ENCODE measurements at regions not wholly inside any gene's neighbourhood (a gene's known extent, or its start where the extent isn't known, plus 50 kb on each side); places are given as distances from the start of the nearest gene placed in this dataset.
"Not testable (repeated sequence)": the region's sequence is repeated elsewhere in the genome, so short reads cannot be mapped to it uniquely, and the experiment has no call there.

DNA sequence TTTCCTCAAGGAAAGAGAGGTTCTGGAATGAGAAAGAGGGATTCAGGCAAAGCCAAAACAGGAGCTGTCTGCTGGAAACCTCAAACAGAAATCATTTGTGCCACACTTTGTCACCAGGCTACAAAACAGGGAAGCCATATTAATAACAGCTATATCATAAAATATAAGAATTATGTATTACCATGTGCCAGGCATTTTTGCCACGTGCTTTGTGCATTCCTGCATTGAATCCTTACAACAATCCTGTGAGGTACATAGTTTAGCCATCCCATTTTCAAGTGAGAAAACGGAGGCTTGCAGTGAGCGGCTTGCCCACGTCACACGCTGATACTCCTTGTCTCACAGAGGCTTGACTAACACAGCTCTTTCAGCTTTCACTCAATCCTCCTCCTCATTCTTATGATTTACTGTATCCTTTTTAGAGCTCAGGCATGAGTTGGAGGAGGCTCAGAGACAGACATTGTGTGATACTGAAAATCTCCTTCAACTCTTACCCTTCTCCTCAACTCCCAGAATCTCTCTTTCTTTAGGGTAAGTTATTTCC lies 148.4 kb upstream of the MEX3C start:
- in situ Hi-C loops (cut with HindIII; ENCODE audit: low pct_ligation_motif_present, low sequenced_read_pairs) = no loop called here
- DNase-seq = no peak
- H3K36me3 ChIP-seq (replicated peaks) = no peaks in the 10 kb centered on the region
- H3K27me3 ChIP-seq (replicated peaks) = peaks cover 3% of the 10 kb centered on the region
- H3K27ac ChIP-seq = no peak overlapping the region
- TF ChIP-seq, protein P1, sequence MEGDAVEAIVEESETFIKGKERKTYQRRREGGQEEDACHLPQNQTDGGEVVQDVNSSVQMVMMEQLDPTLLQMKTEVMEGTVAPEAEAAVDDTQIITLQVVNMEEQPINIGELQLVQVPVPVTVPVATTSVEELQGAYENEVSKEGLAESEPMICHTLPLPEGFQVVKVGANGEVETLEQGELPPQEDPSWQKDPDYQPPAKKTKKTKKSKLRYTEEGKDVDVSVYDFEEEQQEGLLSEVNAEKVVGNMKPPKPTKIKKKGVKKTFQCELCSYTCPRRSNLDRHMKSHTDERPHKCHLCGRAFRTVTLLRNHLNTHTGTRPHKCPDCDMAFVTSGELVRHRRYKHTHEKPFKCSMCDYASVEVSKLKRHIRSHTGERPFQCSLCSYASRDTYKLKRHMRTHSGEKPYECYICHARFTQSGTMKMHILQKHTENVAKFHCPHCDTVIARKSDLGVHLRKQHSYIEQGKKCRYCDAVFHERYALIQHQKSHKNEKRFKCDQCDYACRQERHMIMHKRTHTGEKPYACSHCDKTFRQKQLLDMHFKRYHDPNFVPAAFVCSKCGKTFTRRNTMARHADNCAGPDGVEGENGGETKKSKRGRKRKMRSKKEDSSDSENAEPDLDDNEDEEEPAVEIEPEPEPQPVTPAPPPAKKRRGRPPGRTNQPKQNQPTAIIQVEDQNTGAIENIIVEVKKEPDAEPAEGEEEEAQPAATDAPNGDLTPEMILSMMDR (IDR thresholded peaks at IDR 0.05; ENCODE audit: low read depth, low read length, missing control alignments) = no peak
- no peak overlapping the region for H3K4me3 ChIP-seq (ENCODE audit: low read depth, low read length)

DNA sequence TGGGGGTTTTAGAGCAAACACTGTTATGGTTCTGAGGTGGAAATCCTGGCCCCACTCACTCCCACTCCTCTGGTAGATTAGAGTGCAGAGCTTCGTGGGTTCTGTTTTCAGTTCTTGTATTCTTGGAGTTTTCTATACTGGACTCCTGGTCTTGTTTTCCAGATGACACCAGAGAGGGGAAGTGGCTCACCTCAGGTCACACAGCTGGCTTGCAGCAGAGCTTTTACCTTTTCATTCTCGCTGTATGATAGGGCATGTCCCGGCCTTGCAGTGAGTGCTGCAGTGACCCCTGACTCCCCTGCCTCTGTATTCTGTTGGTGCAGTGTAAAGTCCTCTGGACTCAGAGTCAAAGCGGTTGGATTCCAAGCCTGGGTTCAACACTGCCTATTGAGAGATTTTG lies 148.9 kb upstream of the MEX3C start:
- TF ChIP-seq, protein P1 (IDR thresholded peaks at IDR 0.05; ENCODE audit: low read depth, low read length, missing control alignments) = no peak
- no peak overlapping the region for H3K4me3 ChIP-seq (ENCODE audit: low read depth, low read length)
- H3K27me3 ChIP-seq (replicated peaks) = peaks cover 3% of the 10 kb centered on the region
- no peak for DNase-seq
- in situ Hi-C loops (cut with HindIII; ENCODE audit: low pct_ligation_motif_present, low sequenced_read_pairs) = no loop called here
- H3K36me3 ChIP-seq (replicated peaks) = no peaks in the 10 kb centered on the region
- no peak overlapping the region for H3K27ac ChIP-seq

DNA sequence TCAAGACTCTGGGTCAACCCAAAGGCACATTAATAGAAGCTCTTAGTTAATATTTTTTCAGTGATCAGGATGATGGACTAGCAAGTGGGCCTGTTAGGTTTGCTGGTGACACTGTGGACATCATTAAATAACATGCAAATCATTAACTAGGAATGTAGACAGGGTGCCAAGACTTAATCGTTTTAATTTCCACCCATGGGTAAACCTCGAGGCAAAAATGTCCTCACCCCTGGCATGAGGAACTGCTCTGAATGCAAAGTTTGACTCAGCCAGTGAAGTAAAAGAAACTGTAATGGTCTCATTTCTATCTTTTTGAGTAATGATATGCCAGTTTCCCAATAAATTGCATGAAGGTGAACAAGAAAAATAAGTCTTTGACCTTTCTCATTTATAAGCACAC lies 152.6 kb upstream of the MEX3C start:
- no peak overlapping the region for H3K4me3 ChIP-seq (ENCODE audit: low read depth, low read length)
- peaks cover 5% of the 10 kb centered on the region for H3K27me3 ChIP-seq (replicated peaks)
- TF ChIP-seq, protein P1 (IDR thresholded peaks at IDR 0.05; ENCODE audit: low read depth, low read length, missing control alignments) = no peak
- H3K27ac ChIP-seq = no peak overlapping the region
- DNase-seq = no peak
- H3K36me3 ChIP-seq (replicated peaks) = no peaks in the 10 kb centered on the region
- in situ Hi-C loops (cut with HindIII; ENCODE audit: low pct_ligation_motif_present, low sequenced_read_pairs) = no loop called here

DNA sequence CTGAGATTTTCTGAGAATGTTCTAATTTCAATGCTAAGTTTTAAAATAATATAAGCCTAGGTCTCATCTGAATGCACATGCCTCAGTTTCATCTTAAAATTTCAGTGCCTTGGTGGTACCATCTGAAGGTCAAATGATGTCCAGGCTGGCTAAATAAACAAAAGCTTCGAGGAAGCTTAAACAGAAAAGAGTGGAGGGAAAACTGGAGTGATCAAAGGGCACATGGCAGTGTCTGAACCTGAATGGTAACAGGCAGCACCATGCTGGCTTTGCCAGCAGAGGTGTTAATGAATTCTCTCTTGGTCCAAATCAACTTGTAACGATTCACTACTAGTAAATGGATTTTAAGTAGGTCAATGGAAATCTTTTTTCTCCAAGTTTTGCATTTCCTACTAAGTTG lies 158.4 kb upstream of the MEX3C start:
- no peak overlapping the region for H3K27ac ChIP-seq
- no peak for DNase-seq
- no peaks in the 10 kb centered on the region for H3K36me3 ChIP-seq (replicated peaks)
- H3K27me3 ChIP-seq (replicated peaks) = peaks cover 2% of the 10 kb centered on the region
- in situ Hi-C loops (cut with HindIII; ENCODE audit: low pct_ligation_motif_present, low sequenced_read_pairs) = no loop called here
- H3K4me3 ChIP-seq (ENCODE audit: low read depth, low read length) = no peak overlapping the region
- TF ChIP-seq, protein P1 (IDR thresholded peaks at IDR 0.05; ENCODE audit: low read depth, low read length, missing control alignments) = no peak

DNA sequence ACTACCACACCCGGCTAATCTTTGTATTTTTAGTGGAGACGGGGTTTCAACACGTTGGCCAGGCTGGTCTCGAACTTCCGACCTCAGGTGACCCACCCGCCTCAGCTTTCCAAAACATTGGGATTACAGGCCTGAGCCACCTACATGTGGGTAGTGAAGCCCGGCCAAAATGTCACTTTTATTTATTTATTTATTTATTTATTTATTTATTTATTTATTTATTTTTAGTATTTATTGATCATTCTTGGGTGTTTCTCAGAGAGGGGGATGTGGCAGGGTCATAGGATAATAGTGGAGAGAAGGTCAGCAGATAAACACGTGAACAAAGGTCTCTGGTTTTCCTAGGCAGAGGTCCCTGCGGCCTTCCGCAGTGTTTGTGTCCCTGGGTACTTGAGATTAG lies 162.8 kb upstream of the MEX3C start:
- not testable (repeated sequence) for H3K27me3 ChIP-seq (replicated peaks)

DNA sequence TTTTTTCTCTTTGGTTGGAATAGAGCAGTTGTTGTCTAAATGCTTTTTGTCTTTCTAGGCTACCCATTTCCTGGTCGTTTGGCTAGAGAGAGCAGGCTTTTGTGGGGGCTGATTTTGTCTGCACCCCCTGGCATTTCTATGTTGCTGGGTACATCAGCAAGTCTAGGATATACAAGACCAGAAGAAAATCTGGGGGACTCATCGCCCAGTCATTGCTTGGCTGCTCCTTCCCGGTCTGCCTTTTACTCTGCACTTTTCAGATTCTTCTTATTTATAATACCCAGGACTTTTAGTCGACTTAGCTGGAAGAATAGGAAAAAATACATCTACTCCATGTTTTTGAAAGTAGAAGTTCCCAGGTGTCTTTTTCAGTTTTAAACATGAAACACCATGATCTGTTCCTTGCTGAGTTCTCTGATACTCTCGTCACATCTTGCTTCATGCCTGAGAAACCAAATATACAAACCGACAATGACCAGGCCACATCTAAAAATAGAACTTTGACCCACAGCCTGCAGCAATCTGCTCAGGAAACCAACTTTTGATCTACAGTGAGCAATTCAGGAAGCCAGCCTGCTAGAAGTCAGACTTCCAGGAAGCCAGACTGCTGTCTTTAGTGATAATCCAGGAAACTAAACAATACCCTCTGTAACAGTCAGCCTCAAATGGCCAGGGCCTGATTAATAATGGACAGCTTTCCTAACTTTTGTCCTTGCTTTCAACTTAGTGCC lies 163.8 kb upstream of the MEX3C start:
- in situ Hi-C loops (cut with HindIII; ENCODE audit: low pct_ligation_motif_present, low sequenced_read_pairs) = no loop called here
- Histone ChIP-seq H3K4me3 (ENCODE audit: low read depth, low read length) (no peak overlapping the region), H3K27me3 (replicated peaks) (no peaks in the 10 kb centered on the region), H3K36me3 (replicated peaks) (no peaks in the 10 kb centered on the region), H3K27ac (no peak overlapping the region)
- TF ChIP-seq, protein P1 (IDR thresholded peaks at IDR 0.05; ENCODE audit: low read depth, low read length, missing control alignments) = no peak
- DNase-seq = peak; percentile 50

More for the DNA sequence above, 162.8 kb upstream of the MEX3C start:
- H3K27ac ChIP-seq; in situ Hi-C loops (cut with HindIII; ENCODE audit: low pct_ligation_motif_present, low sequenced_read_pairs); H3K4me3 ChIP-seq (ENCODE audit: low read depth, low read length); DNase-seq; H3K36me3 ChIP-seq (replicated peaks): not testable (repeated sequence)

Data from brain microvascular endothelial cell (primary cell).